ENCODE measurements at regions not wholly inside any gene's neighbourhood (a gene's known extent, or its start where the extent isn't known, plus 50 kb on each side); places are given as distances from the start of the nearest gene placed in this dataset.

- no peak for DNase-seq
Observed at GRCh38 chr5:164885179-164885578, 1379.8 kb downstream of the MAT2B start.

GRCh38 chr5:164893071-164893470 is 1387.7 kb downstream of the MAT2B start:
- no peak for DNase-seq

- DNase-seq = no peak
Observed at GRCh38 chr5:164898705-164899104, 1393.3 kb downstream of the MAT2B start.

- no peak for DNase-seq
Observed at GRCh38 chr5:164909673-164910072, 1404.3 kb downstream of the MAT2B start.

- no peak for DNase-seq
Observed at GRCh38 chr5:164921722-164922121, 1416.3 kb downstream of the MAT2B start.

- DNase-seq = no peak
Observed at GRCh38 chr5:164934039-164934438, 1428.6 kb downstream of the MAT2B start.

- DNase-seq = no peak
Observed at GRCh38 chr5:164934561-164934960, 1429.1 kb downstream of the MAT2B start.

- peak; percentile 3 for DNase-seq
Observed at GRCh38 chr5:164941132-164941531, 1435.7 kb downstream of the MAT2B start.

GRCh38 chr5:164950927-164951326 is 1445.5 kb downstream of the MAT2B start:
- no peak for DNase-seq

- DNase-seq = no peak
Observed at GRCh38 chr5:164951570-164951969, 1446.2 kb downstream of the MAT2B start.

- DNase-seq = no peak
Observed at GRCh38 chr5:164958688-164959087, 1453.3 kb downstream of the MAT2B start.

GRCh38 chr5:164959761-164960160 is 1454.3 kb downstream of the MAT2B start:
- no peak for DNase-seq

- no peak for DNase-seq
Observed at GRCh38 chr5:164962329-164962961, 1457.0 kb downstream of the MAT2B start.

GRCh38 chr5:164966611-164967010 is 1461.2 kb downstream of the MAT2B start:
- no peak for DNase-seq

GRCh38 chr5:164967354-164967753 is 1461.9 kb downstream of the MAT2B start:
- no peak for DNase-seq

- no peak for DNase-seq
Observed at GRCh38 chr5:164972973-164973372, 1467.6 kb downstream of the MAT2B start.

GRCh38 chr5:164975986-164976385 is 1470.6 kb downstream of the MAT2B start:
- DNase-seq = no peak

- DNase-seq = no peak
Observed at GRCh38 chr5:164980480-164980879, 1475.1 kb downstream of the MAT2B start.

GRCh38 chr5:164998142-164998541 is 1492.7 kb downstream of the MAT2B start:
- DNase-seq = no peak

- DNase-seq = no peak
Observed at GRCh38 chr5:164998590-164998989, 1493.2 kb downstream of the MAT2B start.

GRCh38 chr5:165000479-165001190 is 1495.2 kb downstream of the MAT2B start:
- DNase-seq = no peak

GRCh38 chr5:165003283-165003682 is 1497.9 kb downstream of the MAT2B start:
- no peak for DNase-seq

GRCh38 chr5:165004175-165004574 is 1498.8 kb downstream of the MAT2B start:
- DNase-seq = no peak

GRCh38 chr5:165014439-165014838 is 1509.0 kb downstream of the MAT2B start:
- no peak for DNase-seq

- no peak for DNase-seq
Observed at GRCh38 chr5:165015126-165015525, 1509.7 kb downstream of the MAT2B start.

All from fibroblast of skin of abdomen (primary cell).